Prostate gland (tissue), 2 donors: ENCODE measurements at regions not wholly inside any gene's neighbourhood (a gene's known extent, or its start where the extent isn't known, plus 50 kb on each side); places are given as distances from the start of the nearest gene placed in this dataset.

Experiments
- CTCF ChIP-seq, 4 experiments: fragments of 200-600 bp in 2 of 4; fragments of 450-650 bp in 2 of 4; sonication (generic) in 2 of 4; IDR thresholded peaks; 1 replicate in 3 of 4; 2 replicates in 1 of 4; pipeline ENCODE4 v1.5.1; 2016 to 2019; ENCODE audit warnings: antibody characterized with exemption in 4 of 4, mild to moderate bottlenecking in 2 of 4, moderate library complexity in 2 of 4
- POLR2A ChIP-seq: fragments of 450-650 bp; IDR thresholded peaks from one replicate; pipeline ENCODE4 v1.6.1; 2016; ENCODE audit warnings: antibody characterized with exemption, mild to moderate bottlenecking
- POLR2AphosphoS5 ChIP-seq: sonication (generic); formaldehyde crosslinking; IDR thresholded peaks from one replicate; pipeline ENCODE4 v1.6.1; 2017; ENCODE audit warnings: antibody characterized with exemption

GRCh38 chr2:83650161-83650560, 808.9 kb downstream of the SUCLG1 start:
- TF ChIP-seq CTCF (IDR thresholded peaks at IDR 0.05) (no peak), POLR2A (no peak), POLR2AphosphoS5 (no peak)
